CD4-positive, alpha-beta T cell treated with Interleukin-1 beta for 1 hour (primary cell): ENCODE measurements at regions not wholly inside any gene's neighbourhood (a gene's known extent, or its start where the extent isn't known, plus 50 kb on each side); places are given as distances from the start of the nearest gene placed in this dataset.

Experiments used
- DNase-seq, 2 donors: peaks; one replicate each; pipeline ENCODE4 v3.0.0-alpha.2; 2020 to 2022

DNA sequence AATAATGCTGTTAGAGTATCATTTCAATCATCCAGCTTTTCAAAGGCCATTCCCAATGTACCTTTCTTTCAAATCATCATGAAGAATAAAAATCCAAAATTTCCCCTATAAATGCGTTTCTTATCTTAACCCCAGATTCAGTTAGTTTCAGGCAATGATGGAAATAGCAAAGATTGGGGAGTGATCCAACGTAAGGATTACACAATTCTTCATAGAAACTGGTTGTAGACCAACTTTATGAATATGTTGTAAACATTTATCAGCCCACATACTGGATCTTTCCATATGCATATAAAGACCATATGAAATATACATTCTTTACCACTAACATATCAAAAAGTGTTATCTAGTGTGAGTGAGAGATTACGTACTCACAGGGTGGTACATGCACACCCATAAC is 92.7 kb downstream of the ZC3H11B start:
- no peak for DNase-seq

GRCh38 chr1:219518907-219519248 is 94.0 kb downstream of the ZC3H11B start:
- DNase-seq, result no peak

- no peak for DNase-seq
Observed at GRCh38 chr1:219518168-219518906, 94.6 kb downstream of the ZC3H11B start.

DNA sequence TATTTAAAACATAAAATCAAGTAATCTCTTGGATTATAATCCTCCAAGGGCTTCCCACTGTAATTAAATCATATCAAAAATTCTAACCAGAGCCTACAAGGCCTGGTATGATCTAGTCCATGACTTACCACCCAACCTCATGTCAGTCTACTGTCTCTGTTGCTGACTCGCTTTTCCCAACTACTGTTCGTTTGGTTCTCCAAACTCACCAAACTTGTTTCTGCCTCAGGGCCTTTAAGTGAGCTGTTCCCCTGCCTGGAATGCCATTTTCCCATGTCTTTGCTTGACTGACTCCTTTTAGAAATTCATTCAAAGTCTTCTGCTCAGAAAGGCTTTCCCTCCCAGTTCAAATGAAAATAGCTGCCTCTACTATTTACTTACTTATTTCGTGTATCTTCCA is 95.9 kb downstream of the ZC3H11B start:
- no peak for DNase-seq

- DNase-seq, result no peak
Observed at GRCh38 chr1:219514728-219515127, 98.2 kb downstream of the ZC3H11B start.

GRCh38 chr1:219507437-219507836 is 105.5 kb downstream of the ZC3H11B start:
- no peak for DNase-seq

- no peak for DNase-seq
Observed at GRCh38 chr1:219506936-219507335, 106.0 kb downstream of the ZC3H11B start.

- no peak for DNase-seq
Observed at GRCh38 chr1:219506473-219506899, 106.4 kb downstream of the ZC3H11B start.

GRCh38 chr1:219505886-219506285 is 107.0 kb downstream of the ZC3H11B start:
- no peak for DNase-seq

DNA sequence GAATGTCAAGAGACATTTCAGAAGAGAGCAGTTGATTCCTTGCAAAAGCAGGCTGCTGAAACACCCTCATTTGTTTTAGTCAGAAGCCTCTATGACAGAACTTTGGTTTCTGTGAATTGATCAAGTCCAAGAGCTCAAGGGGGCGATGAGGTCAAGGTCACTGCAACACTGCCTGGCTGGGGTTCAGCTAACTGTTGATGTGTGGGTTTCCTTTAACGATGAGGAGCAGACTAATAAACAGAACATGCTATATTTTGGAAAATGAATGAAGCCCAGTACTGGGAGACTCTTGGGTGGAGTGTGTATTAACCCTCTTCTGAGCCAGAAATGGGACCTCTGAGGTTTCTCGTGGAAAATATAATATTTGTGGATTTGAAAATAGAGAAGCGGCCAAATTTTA is 109.3 kb downstream of the ZC3H11B start:
- no peak for DNase-seq

DNA sequence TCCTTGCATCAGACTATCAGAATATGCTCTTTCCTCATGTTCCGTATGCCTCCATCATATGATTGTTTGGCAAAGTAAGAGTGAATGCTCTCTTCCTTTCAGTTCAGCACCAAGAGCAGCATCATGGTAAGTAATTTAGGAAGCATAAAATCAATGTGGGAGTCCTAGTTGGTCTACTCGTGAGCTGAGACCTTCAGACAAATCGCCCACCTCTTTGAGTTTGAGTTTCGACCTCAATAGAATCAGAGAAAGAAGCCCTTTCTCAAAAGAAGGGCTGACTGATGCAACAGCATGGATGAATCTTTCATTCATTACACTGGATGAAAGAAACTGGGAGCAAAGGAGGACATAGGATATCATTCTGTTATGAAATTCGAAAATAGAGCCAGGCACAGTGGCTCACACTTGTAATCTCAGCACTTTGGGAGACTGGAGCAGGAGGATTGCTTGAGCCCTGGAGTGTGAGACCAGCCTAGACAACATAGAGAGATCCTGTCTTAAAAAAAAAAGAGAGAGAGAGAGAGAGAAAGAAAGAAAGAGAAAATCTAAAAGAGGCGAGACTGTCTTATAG is 112.5 kb downstream of the ZC3H11B start:
- no peak for DNase-seq

DNA sequence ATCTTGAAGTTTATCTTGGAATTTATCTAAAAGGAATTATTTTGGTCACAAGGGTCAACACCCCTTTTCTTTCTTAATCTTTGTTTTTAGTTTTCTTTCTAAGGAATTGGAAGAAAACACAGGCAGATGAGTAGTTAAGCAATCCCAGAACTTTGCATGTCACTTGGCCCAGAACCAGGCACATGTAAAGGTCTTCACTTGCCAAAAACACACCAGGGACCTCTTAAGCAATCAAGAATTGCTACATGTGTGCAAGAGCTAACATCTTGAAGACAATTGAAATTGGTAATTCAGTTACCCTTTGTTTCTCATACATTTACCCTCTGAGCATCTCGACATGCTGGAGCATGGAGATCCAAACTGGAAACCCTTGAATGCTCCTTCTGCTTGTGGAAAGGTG is 114.2 kb downstream of the ZC3H11B start:
- DNase-seq, result no peak

- no peak for DNase-seq
Observed at GRCh38 chr1:219495737-219496408, 117.0 kb downstream of the ZC3H11B start.

DNA sequence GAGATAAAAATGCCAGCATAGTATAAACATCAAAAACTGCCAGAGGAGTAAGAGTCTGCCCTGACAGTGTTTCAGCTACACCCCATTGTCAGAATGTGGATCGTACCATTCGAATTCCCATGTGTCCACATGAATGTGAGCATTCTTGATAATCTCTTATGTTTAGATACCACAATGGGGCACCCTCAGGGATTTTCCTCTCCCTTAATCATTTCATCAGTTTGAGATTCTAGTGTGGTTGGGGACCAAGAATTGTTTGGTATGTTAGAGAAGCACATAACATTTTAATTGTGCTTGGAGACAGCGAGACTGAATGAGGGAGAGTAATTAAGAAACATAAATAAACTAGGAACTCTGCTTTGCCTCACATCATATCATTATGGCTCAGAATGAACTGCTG is 120.2 kb downstream of the ZC3H11B start:
- no peak for DNase-seq

GRCh38 chr1:219490566-219490965 is 122.3 kb downstream of the ZC3H11B start:
- DNase-seq, result no peak

GRCh38 chr1:219489636-219490035 is 123.3 kb downstream of the ZC3H11B start:
- no peak for DNase-seq

GRCh38 chr1:219488275-219488674 is 124.6 kb downstream of the ZC3H11B start:
- no peak for DNase-seq

- DNase-seq, result no peak
Observed at GRCh38 chr1:219483530-219483929, 129.4 kb downstream of the ZC3H11B start.

GRCh38 chr1:219480011-219480410 is 132.9 kb downstream of the ZC3H11B start:
- DNase-seq, result no peak

DNA sequence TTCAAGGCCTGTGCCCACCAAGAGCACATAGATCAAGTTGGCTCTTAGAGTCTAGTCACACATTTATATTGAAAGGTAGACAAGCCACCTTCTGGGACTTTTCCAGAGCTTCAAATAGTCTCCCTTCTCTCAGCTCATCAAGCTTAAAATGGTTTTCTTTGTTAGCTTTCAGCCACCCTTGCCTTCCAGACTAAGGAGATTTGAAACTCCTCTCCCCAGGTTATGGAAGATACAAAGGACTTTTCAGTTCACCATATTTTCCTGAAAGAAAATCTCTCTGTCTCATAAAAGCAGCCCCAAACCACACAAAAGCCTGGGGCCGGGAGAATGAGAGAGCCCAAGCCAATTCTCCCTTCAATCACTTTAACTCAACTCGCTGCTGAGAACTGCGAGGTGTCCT is 134.1 kb downstream of the ZC3H11B start:
- no peak for DNase-seq

GRCh38 chr1:219477861-219478260 is 135.0 kb downstream of the ZC3H11B start:
- no peak for DNase-seq

DNA sequence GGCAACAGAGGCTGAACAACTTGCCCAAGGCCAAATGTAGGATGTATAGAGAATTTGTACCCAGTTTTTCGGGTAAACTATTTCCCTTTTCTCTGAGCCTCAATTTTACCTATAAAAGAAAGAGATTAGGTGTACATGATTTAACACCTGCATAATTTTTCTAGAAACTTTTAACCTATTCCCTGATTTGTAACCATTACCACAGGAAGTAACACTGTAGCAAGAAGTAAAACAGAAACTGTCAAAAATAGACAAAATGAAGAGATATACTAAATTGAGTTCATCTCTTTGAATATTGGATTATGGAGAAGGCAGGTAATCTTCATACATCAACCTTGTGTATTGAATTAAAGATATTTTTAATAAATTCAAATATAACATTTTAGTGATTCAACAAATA is 136.2 kb downstream of the ZC3H11B start:
- no peak for DNase-seq

DNA sequence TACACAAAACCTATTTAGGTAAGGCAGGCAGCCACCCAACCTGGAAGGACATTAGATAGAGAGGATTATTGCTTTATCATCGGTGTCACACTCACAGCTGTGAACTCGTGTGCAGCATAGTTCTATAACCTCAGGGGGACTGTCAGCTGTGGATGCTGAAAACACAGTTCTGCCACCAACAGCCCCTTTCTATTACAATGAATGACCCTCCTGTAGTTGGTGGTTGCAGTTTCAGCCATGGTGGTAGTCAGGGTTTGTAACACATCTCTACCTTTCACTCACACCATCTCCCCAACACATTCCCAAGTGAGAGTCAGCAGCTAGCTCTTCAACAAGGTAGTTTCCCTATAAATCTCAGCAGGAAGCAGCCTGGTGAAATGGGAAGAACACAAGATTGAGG is 136.8 kb downstream of the ZC3H11B start:
- no peak for DNase-seq

DNA sequence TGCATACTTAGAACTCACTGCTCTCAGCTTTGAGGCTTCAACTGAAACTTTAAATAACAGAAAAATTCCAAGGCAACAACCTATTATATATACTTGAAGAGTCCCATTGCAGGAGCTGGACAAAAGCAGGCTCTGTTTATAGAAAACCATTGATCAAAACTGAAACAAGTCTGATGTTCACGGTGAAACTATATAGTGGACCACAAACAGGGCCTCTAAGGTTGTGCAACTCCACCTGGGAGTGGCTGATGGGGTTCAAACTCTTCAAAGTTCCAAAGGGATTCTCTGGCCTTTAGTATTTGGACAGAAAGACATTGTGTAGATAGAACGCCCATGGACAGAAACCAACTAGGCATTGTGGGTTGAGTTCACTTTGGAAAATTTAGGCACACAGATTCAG is 140.3 kb downstream of the ZC3H11B start:
- no peak for DNase-seq

DNA sequence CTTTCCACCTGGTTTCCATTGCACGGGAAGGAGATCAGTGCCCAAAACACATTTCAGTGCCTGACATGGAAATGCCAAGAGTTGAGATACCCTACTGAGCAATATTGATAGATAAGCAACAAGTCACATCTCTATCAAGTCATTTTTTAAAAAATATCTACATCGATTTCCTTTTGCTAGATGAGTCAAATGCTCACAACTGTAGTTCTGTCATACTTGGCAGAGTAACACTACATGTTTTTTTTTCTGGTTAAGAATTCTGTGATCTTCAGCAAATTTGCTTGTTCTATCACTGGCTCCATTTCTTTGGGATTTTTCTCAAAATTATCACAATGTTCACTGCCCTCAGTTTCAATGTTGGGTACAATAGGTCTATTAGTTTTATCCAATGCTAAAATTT is 145.4 kb downstream of the ZC3H11B start:
- DNase-seq, result no peak
